ENCODE measurements at regions not wholly inside any gene's neighbourhood (a gene's known extent, or its start where the extent isn't known, plus 50 kb on each side); places are given as distances from the start of the nearest gene placed in this dataset.

DNA sequence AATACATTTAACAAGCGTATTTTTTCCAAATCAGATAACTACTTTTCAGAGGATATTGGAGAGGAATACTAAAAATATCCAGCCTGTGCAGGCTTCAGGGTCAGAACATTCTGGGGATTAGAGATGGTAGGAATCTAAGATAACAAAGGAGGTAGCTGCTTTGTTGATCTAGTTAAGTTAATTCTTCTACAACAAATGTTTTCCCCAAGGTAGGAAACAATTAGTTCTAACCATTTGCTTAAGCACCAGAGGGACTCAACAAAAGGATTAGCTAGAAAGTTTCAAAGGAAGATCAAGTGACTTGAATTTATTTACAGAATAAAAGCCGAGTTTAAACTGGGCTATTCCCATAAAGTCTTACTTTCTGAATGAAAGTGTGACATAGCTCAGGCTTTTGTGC lies 524.2 kb downstream of the TMTC2 start:
- Histone ChIP-seq H3K4me1 (no peaks in the 10 kb centered on the region), H3K36me3 (ENCODE audit: low read depth, missing control alignments) (no peaks in the 10 kb centered on the region), H3K9me3 (no peaks in the 10 kb centered on the region), H3K27ac (no peak overlapping the region), H3K4me3 (no peak overlapping the region), H3K27me3 (no peaks in the 10 kb centered on the region)
- no peak for DNase-seq
- 78 to 79% methylated on average over 2 of the region's 2 CpGs for WGBS, 2 donors
- TF ChIP-seq, protein P1, sequence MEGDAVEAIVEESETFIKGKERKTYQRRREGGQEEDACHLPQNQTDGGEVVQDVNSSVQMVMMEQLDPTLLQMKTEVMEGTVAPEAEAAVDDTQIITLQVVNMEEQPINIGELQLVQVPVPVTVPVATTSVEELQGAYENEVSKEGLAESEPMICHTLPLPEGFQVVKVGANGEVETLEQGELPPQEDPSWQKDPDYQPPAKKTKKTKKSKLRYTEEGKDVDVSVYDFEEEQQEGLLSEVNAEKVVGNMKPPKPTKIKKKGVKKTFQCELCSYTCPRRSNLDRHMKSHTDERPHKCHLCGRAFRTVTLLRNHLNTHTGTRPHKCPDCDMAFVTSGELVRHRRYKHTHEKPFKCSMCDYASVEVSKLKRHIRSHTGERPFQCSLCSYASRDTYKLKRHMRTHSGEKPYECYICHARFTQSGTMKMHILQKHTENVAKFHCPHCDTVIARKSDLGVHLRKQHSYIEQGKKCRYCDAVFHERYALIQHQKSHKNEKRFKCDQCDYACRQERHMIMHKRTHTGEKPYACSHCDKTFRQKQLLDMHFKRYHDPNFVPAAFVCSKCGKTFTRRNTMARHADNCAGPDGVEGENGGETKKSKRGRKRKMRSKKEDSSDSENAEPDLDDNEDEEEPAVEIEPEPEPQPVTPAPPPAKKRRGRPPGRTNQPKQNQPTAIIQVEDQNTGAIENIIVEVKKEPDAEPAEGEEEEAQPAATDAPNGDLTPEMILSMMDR (IDR thresholded peaks at IDR 0.05), result no peak
- no peak for TF ChIP-seq POLR2A (IDR thresholded peaks at IDR 0.05)
- intact Hi-C loops (cut with DNase I; ENCODE audit: low total_unique reads), result no loop called here

DNA sequence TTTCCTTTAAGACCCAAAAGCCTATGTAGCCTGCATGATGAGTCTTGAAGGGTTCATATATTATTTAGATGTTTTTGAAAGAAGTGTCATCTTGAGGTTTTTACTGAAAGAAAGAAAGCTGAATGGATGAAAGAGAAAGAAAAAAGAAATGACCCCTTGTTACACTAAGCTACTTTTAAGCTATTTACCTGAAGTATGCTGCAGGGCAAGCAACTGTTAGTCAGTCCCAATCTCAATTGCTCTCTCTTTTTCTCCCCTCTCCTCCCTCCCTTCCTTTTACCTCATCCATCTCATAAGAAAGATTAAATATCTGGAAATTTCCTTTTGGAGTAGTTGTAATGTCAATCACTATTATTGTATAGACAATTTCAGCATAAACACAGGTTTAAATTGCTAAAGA lies 512.4 kb downstream of the TMTC2 start:
- intact Hi-C loops (cut with DNase I; ENCODE audit: low total_unique reads), result no loop called here
- no peaks in the 10 kb centered on the region for H3K4me1 ChIP-seq
- TF ChIP-seq POLR2A (IDR thresholded peaks at IDR 0.05), result no peak
- TF ChIP-seq, protein P1 (IDR thresholded peaks at IDR 0.05), result no peak
- H3K36me3 ChIP-seq (ENCODE audit: low read depth, missing control alignments), result no peaks in the 10 kb centered on the region
- no peak for DNase-seq
- H3K27me3 ChIP-seq, result no peaks in the 10 kb centered on the region
- H3K9me3 ChIP-seq, result no peaks in the 10 kb centered on the region
- H3K4me3 ChIP-seq, result no peak overlapping the region
- no peak overlapping the region for H3K27ac ChIP-seq

DNA sequence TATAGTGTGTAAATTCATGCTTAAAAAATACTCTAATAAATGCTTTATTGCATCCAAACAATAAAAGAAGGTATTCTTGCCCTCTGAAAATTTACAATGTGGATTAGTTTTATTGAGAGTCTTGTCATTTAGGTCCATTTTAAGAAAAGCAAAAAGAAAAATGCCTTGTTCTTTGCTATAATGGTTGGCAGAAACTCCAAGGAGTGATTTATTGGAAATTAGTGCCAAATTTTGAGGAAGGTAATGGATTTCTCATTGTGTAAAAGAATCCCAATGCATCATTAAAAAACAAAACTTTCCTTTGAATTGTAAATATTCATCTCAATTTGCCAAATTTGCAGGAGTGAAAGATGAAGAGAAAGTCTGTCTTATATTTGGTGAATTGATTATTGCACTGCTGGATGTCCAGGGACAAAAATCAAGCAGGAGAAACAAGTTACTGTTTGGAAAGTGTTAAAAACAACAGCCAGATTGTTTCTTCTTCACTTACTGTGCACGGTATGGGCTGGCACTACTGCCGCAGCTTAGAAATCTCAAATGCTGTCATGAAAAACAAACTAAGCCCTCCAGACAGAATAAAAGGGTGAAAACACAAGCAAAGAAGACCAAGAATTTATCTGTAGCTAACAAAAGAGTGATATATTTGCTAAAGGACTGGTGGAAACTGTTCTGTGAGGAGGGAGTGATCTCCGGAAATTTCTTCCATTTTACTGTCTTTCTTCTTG lies 511.7 kb downstream of the TMTC2 start:
- H3K27me3 ChIP-seq, result no peaks in the 10 kb centered on the region
- intact Hi-C loops (cut with DNase I; ENCODE audit: low total_unique reads), result no loop called here

DNA sequence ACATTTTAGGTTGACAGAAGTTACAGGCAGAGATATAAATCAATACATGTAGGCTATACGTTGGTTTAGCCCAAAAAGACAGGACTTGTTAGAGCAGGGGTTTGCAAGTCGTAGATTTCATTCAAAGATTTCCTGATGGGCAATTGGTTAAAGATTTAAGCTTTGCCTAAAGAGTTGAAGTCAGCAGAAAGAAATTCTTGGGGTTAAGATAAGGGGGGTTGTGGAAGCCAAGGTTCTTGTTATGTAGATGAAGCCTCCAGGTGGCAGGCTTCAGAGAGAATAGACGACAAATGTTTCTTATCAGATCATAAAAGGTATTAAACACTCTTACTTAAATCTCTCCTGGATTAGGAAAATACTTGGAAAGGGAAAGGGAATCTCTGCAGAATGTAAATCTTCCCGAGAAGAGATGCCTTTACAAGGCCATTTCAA lies 510.8 kb downstream of the TMTC2 start:
- TF ChIP-seq, protein P1 (IDR thresholded peaks at IDR 0.05), result no peak
- no peak for TF ChIP-seq POLR2A (IDR thresholded peaks at IDR 0.05)
- Histone ChIP-seq H3K4me3 (no peak overlapping the region), H3K27me3 (no peaks in the 10 kb centered on the region), H3K36me3 (ENCODE audit: low read depth, missing control alignments) (no peaks in the 10 kb centered on the region), H3K27ac (no peak overlapping the region), H3K4me1 (no peaks in the 10 kb centered on the region), H3K9me3 (no peaks in the 10 kb centered on the region)
- DNase-seq, result no peak
- 69 to 84% methylated on average over 4 of the region's 4 CpGs for WGBS, 2 donors
- intact Hi-C loops (cut with DNase I; ENCODE audit: low total_unique reads), result no loop called here

More for the DNA sequence above, 511.7 kb downstream of the TMTC2 start:
- Histone ChIP-seq H3K9me3 (no peaks in the 10 kb centered on the region), H3K4me1 (no peaks in the 10 kb centered on the region), H3K4me3 (no peak overlapping the region), H3K36me3 (ENCODE audit: low read depth, missing control alignments) (no peaks in the 10 kb centered on the region), H3K27ac (no peak overlapping the region)
- WGBS, 2 donors, result 30 to 33% methylated on average over 3 of the region's 3 CpGs
- no peak for DNase-seq
- TF ChIP-seq, protein P1 (IDR thresholded peaks at IDR 0.05), result no peak
- TF ChIP-seq POLR2A (IDR thresholded peaks at IDR 0.05), result no peak
